ENCODE measurements at regions not wholly inside any gene's neighbourhood (a gene's known extent, or its start where the extent isn't known, plus 50 kb on each side); places are given as distances from the start of the nearest gene placed in this dataset.

DNA sequence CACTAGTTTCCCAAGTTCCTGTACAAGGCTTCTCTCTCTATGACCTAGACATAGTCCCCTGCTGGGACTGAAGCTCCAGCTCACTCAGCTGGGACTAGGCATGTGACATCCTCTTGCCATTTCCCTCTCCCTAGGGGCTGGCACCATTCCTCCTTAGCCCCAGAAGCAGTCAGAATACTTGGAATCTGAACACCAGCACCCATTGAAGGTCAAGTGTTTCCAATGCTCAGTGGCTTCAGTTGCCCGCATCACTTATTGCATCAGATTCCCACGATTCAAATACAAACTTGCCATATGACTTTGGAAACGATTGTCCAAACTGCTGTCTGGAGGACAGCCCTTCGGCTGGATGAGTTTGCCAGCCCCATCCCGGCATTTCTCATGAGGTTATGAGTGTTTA is 65.5 kb upstream of the HOPX start:
- TF ChIP-seq, protein P1, sequence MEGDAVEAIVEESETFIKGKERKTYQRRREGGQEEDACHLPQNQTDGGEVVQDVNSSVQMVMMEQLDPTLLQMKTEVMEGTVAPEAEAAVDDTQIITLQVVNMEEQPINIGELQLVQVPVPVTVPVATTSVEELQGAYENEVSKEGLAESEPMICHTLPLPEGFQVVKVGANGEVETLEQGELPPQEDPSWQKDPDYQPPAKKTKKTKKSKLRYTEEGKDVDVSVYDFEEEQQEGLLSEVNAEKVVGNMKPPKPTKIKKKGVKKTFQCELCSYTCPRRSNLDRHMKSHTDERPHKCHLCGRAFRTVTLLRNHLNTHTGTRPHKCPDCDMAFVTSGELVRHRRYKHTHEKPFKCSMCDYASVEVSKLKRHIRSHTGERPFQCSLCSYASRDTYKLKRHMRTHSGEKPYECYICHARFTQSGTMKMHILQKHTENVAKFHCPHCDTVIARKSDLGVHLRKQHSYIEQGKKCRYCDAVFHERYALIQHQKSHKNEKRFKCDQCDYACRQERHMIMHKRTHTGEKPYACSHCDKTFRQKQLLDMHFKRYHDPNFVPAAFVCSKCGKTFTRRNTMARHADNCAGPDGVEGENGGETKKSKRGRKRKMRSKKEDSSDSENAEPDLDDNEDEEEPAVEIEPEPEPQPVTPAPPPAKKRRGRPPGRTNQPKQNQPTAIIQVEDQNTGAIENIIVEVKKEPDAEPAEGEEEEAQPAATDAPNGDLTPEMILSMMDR (IDR thresholded peaks at IDR 0.05; ENCODE audit: insufficient read depth, low read length, poor library complexity, severe bottlenecking): no peak
- H3K4me3 ChIP-seq (ENCODE audit: low read depth, low read length): no peak overlapping the region
- H3K27me3 ChIP-seq (ENCODE audit: control insufficient read depth, insufficient read depth, low read length): no peaks in the 10 kb centered on the region
- no peaks in the 10 kb centered on the region for H3K36me3 ChIP-seq (ENCODE audit: control insufficient read depth, insufficient read depth, low read length)
- DNase-seq (ENCODE audit: low read depth): no peak

DNA sequence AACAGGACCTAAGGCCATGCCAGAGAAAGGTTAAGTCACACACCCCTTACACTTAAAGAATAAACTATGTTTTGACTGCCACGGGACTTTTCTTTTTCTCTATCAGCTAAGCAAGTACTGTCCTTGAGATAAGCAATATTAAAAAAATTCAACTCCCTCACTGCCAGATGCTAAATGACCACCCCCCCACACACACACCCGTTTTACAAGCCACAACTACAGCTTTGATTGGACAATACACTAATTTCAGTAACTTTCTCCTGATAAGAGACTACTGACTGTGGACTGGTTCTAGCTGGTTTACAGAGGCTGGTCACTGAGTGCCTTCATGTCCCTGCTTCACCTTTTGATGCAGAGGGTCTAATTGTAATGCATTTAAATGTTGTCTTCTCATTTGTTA is 63.9 kb upstream of the HOPX start:
- TF ChIP-seq, protein P1 (IDR thresholded peaks at IDR 0.05; ENCODE audit: insufficient read depth, low read length, poor library complexity, severe bottlenecking): no peak
- DNase-seq (ENCODE audit: low read depth): no peak
- H3K27me3 ChIP-seq (ENCODE audit: control insufficient read depth, insufficient read depth, low read length): no peaks in the 10 kb centered on the region
- H3K4me3 ChIP-seq (ENCODE audit: low read depth, low read length): no peak overlapping the region
- H3K36me3 ChIP-seq (ENCODE audit: control insufficient read depth, insufficient read depth, low read length): no peaks in the 10 kb centered on the region

DNA sequence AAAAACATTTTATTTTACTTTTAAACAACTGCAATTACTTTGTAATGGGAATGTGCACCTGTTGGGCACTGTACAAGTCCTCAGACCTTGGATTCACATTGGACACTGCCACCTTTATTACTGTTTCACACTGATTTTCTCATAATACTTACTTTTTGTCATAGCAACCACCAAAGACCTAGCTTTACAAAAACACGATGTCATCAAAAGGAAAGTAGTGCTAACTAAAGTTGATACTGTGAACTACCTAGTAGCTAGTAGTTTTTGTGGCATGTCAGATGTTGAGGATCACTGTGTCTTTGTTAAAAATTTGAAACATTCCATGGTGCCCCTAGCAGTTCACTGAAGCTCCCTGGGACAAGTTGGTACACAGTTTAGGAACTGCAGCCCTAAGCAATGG is 62.9 kb upstream of the HOPX start:
- H3K27me3 ChIP-seq (ENCODE audit: control insufficient read depth, insufficient read depth, low read length): no peaks in the 10 kb centered on the region
- no peak overlapping the region for H3K4me3 ChIP-seq (ENCODE audit: low read depth, low read length)
- H3K36me3 ChIP-seq (ENCODE audit: control insufficient read depth, insufficient read depth, low read length): no peaks in the 10 kb centered on the region
- TF ChIP-seq, protein P1 (IDR thresholded peaks at IDR 0.05; ENCODE audit: insufficient read depth, low read length, poor library complexity, severe bottlenecking): no peak
- DNase-seq (ENCODE audit: low read depth): no peak

- TF ChIP-seq, protein P1 (IDR thresholded peaks at IDR 0.05; ENCODE audit: insufficient read depth, low read length, poor library complexity, severe bottlenecking): no peak
- no peaks in the 10 kb centered on the region for H3K36me3 ChIP-seq (ENCODE audit: control insufficient read depth, insufficient read depth, low read length)
- no peak for DNase-seq (ENCODE audit: low read depth)
- H3K4me3 ChIP-seq (ENCODE audit: low read depth, low read length): no peak overlapping the region
- H3K27me3 ChIP-seq (ENCODE audit: control insufficient read depth, insufficient read depth, low read length): no peaks in the 10 kb centered on the region
Observed at GRCh38 chr4:56743550-56743949, 62.5 kb upstream of the HOPX start.

- Histone ChIP-seq H3K36me3 (ENCODE audit: control insufficient read depth, insufficient read depth, low read length) (no peaks in the 10 kb centered on the region), H3K4me3 (ENCODE audit: low read depth, low read length) (no peak overlapping the region), H3K27me3 (ENCODE audit: control insufficient read depth, insufficient read depth, low read length) (no peaks in the 10 kb centered on the region)
- DNase-seq (ENCODE audit: low read depth): no peak
- TF ChIP-seq, protein P1 (IDR thresholded peaks at IDR 0.05; ENCODE audit: insufficient read depth, low read length, poor library complexity, severe bottlenecking): no peak
Observed at GRCh38 chr4:56742080-56742871, 61.2 kb upstream of the HOPX start.

DNA sequence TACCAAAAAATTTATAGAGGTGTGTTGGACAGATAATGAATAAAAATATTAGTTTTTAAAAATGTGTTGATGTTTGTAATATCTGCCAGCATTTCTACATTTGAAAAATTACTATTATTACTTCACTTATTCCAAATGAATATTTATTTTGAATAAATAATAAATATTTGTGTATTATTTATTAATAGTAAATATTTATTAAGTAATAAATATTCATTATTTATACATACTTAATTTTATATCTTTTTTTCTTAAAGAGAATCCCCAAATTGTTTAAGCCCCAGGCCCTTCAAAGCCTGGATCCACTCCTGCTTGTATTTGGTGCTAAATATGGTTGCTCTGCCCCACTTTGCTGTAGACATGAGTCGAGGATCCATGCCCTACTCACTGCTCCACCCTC is 60.5 kb upstream of the HOPX start:
- Histone ChIP-seq H3K36me3 (ENCODE audit: control insufficient read depth, insufficient read depth, low read length) (no peaks in the 10 kb centered on the region), H3K4me3 (ENCODE audit: low read depth, low read length) (no peak overlapping the region), H3K27me3 (ENCODE audit: control insufficient read depth, insufficient read depth, low read length) (no peaks in the 10 kb centered on the region)
- DNase-seq (ENCODE audit: low read depth): no peak
- TF ChIP-seq, protein P1 (IDR thresholded peaks at IDR 0.05; ENCODE audit: insufficient read depth, low read length, poor library complexity, severe bottlenecking): no peak

Data from kidney epithelial cell (primary cell).